Vagina (tissue), 2 donors: ENCODE measurements at regions not wholly inside any gene's neighbourhood (a gene's known extent, or its start where the extent isn't known, plus 50 kb on each side); places are given as distances from the start of the nearest gene placed in this dataset.

Experiments used
- DNase-seq, 2 donors: peaks; one replicate each; pipeline ENCODE4 v3.0.0-alpha.2; 2017; ENCODE audit errors: extremely low spot score in 2 of 2
- H3K27ac ChIP-seq: fragments of 200-600 bp; sonication (generic); one replicate; pipeline ENCODE4 v1.5.1; 2019
- H3K27me3 ChIP-seq: fragments of 200-600 bp; sonication (generic); one replicate; pipeline ENCODE4 v1.5.1; 2019
- H3K36me3 ChIP-seq, 2 donors: fragments of 200-600 bp; sonication (generic); one replicate each; pipeline ENCODE4 v1.5.1; 2017 to 2019
- H3K4me1 ChIP-seq: fragments of 200-600 bp; sonication (generic); one replicate; pipeline ENCODE4 v1.5.1; 2019
- H3K4me3 ChIP-seq, 2 donors: fragments of 200-600 bp; sonication (generic); 1 replicate in 1 of 2; 2 replicates in 1 of 2; pipeline ENCODE4 v1.5.1; 2016 to 2019
- H3K9me3 ChIP-seq: fragments of 200-600 bp; sonication (generic); one replicate; pipeline ENCODE4 v1.5.1; 2019
- CTCF ChIP-seq, 3 experiments: fragments of 450-650 bp in 2 of 3; fragments of 200-600 bp in 1 of 3; sonication (generic) in 1 of 3; IDR thresholded peaks; one replicate each; pipeline ENCODE4 v1.5.1; 2017 to 2019; ENCODE audit warnings: antibody characterized with exemption in 3 of 3, mild to moderate bottlenecking in 2 of 3, moderate library complexity in 2 of 3
- POLR2A ChIP-seq, 2 donors: fragments of 450-650 bp; IDR thresholded peaks; one replicate each; pipeline ENCODE4 v1.6.1; 2017; ENCODE audit warnings: antibody characterized with exemption in 2 of 2, mild to moderate bottlenecking in 2 of 2, moderate library complexity in 2 of 2
- POLR2AphosphoS5 ChIP-seq, 2 donors: sonication (generic); formaldehyde crosslinking; IDR thresholded peaks; one replicate each; pipeline ENCODE4 v1.9.0; 2017; ENCODE audit warnings: antibody characterized with exemption in 2 of 2, mild to moderate bottlenecking in 2 of 2, low read depth in 1 of 2; ENCODE audit not compliant: insufficient read depth in 1 of 2
- intact Hi-C: fragments of 100-400 bp; cut with DNase I; formaldehyde crosslinking; loops from one replicate; pipeline ENCODE4 v1.15.1; 2023

- Histone ChIP-seq H3K27ac (no peak overlapping the region), H3K4me3 (no peak overlapping the region), H3K36me3 (no peaks in the 10 kb centered on the region), H3K27me3 (no peaks in the 10 kb centered on the region), H3K9me3 (no peaks in the 10 kb centered on the region), H3K4me1 (no peaks in the 10 kb centered on the region)
- DNase-seq = no peak
- TF ChIP-seq POLR2A (IDR thresholded peaks at IDR 0.05) = no peak
- intact Hi-C loops = no loop called here
Measured at GRCh38 chr3:159660901-159661300, 327.7 kb upstream of the IL12A start.

GRCh38 chr3:159662549-159662948, 326.1 kb upstream of the IL12A start:
- TF ChIP-seq POLR2AphosphoS5 (IDR thresholded peaks at IDR 0.05; ENCODE audit: insufficient read depth in 1 of 2, low read depth in 1 of 2) (no peak), CTCF (IDR thresholded peaks at IDR 0.05) (no peak), POLR2A (IDR thresholded peaks at IDR 0.05) (no peak)
- H3K27ac ChIP-seq = no peak overlapping the region
- no peaks in the 10 kb centered on the region for H3K27me3 ChIP-seq
- H3K4me1 ChIP-seq = no peaks in the 10 kb centered on the region
- intact Hi-C loops = no loop called here
- no peak for DNase-seq
- H3K9me3 ChIP-seq = no peaks in the 10 kb centered on the region
- H3K4me3 ChIP-seq = no peak overlapping the region
- H3K36me3 ChIP-seq = no peaks in the 10 kb centered on the region

GRCh38 chr3:159664006-159664405, 324.6 kb upstream of the IL12A start:
- no peaks in the 10 kb centered on the region for H3K27me3 ChIP-seq
- H3K36me3 ChIP-seq = no peaks in the 10 kb centered on the region
- no peak for TF ChIP-seq POLR2AphosphoS5 (IDR thresholded peaks at IDR 0.05; ENCODE audit: insufficient read depth in 1 of 2, low read depth in 1 of 2)
- DNase-seq = no peak
- H3K4me1 ChIP-seq = no peaks in the 10 kb centered on the region
- no peak overlapping the region for H3K4me3 ChIP-seq
- intact Hi-C loops = no loop called here
- no peaks in the 10 kb centered on the region for H3K9me3 ChIP-seq
- no peak overlapping the region for H3K27ac ChIP-seq

- no peak for DNase-seq
- TF ChIP-seq CTCF (IDR thresholded peaks at IDR 0.05) = no peak
- no peak for TF ChIP-seq POLR2AphosphoS5 (IDR thresholded peaks at IDR 0.05; ENCODE audit: insufficient read depth in 1 of 2, low read depth in 1 of 2)
- TF ChIP-seq POLR2A (IDR thresholded peaks at IDR 0.05) = no peak
Measured at GRCh38 chr3:159664653-159665052, 324.0 kb upstream of the IL12A start.

GRCh38 chr3:159667261-159667660, 321.4 kb upstream of the IL12A start:
- no peak overlapping the region for H3K4me3 ChIP-seq
- no peak overlapping the region for H3K27ac ChIP-seq
- intact Hi-C loops = no loop called here
- no peaks in the 10 kb centered on the region for H3K9me3 ChIP-seq
- no peaks in the 10 kb centered on the region for H3K36me3 ChIP-seq
- H3K27me3 ChIP-seq = no peaks in the 10 kb centered on the region
- no peaks in the 10 kb centered on the region for H3K4me1 ChIP-seq
- DNase-seq = no peak
- TF ChIP-seq POLR2AphosphoS5 (IDR thresholded peaks at IDR 0.05; ENCODE audit: insufficient read depth in 1 of 2, low read depth in 1 of 2) (no peak), CTCF (IDR thresholded peaks at IDR 0.05) (no peak), POLR2A (IDR thresholded peaks at IDR 0.05) (no peak)

More at GRCh38 chr3:159664653-159665052, 324.0 kb upstream of the IL12A start:
- no peaks in the 10 kb centered on the region for H3K27me3 ChIP-seq
- H3K4me1 ChIP-seq = no peaks in the 10 kb centered on the region
- no peaks in the 10 kb centered on the region for H3K9me3 ChIP-seq
- H3K36me3 ChIP-seq = no peaks in the 10 kb centered on the region
- no peak overlapping the region for H3K27ac ChIP-seq
- intact Hi-C loops = no loop called here
- no peak overlapping the region for H3K4me3 ChIP-seq

- Histone ChIP-seq H3K27ac (no peak overlapping the region), H3K9me3 (no peaks in the 10 kb centered on the region), H3K27me3 (no peaks in the 10 kb centered on the region), H3K36me3 (no peaks in the 10 kb centered on the region), H3K4me1 (no peaks in the 10 kb centered on the region), H3K4me3 (no peak overlapping the region)
- intact Hi-C loops = no loop called here
- TF ChIP-seq POLR2A (IDR thresholded peaks at IDR 0.05) (no peak), POLR2AphosphoS5 (IDR thresholded peaks at IDR 0.05; ENCODE audit: insufficient read depth in 1 of 2, low read depth in 1 of 2) (no peak), CTCF (IDR thresholded peaks at IDR 0.05) (no peak)
- DNase-seq = no peak
Measured at GRCh38 chr3:159668461-159668860, 320.2 kb upstream of the IL12A start.
